GM23338 (cell line): ENCODE measurements at regions not wholly inside any gene's neighbourhood (a gene's known extent, or its start where the extent isn't known, plus 50 kb on each side); places are given as distances from the start of the nearest gene placed in this dataset.

ENCODE experiments used
- ATAC-seq: fragments of 200-7000 bp; cut with Tn5 transposase; 3 replicates; pipeline ENCODE4 v1.9.1; 2020
- DNase-seq: peaks from one replicate; pipeline ENCODE4 v3.0.0-alpha.2; 2015; ENCODE audit warnings: low spot score
- H2AFZ ChIP-seq: fragments of 200-600 bp; sonication (generic); 2 replicates; pipeline ENCODE4 v1.8.0; 2016; ENCODE audit warnings: antibody characterized with exemption, mild to moderate bottlenecking, moderate library complexity
- H3F3A ChIP-seq: fragments of 200-600 bp; sonication (generic); replicated peaks from 2 replicates; pipeline ENCODE4 v1.8.0; 2017; ENCODE audit warnings: antibody characterized with exemption, mixed run types, low read depth
- H3K27ac ChIP-seq: fragments of 200-600 bp; sonication (generic); 2 replicates; pipeline ENCODE4 v1.6.1; 2016; ENCODE audit warnings: low read depth
- H3K27me3 ChIP-seq: fragments of 200-600 bp; sonication (generic); 2 replicates; pipeline ENCODE4 v1.8.0; 2016; ENCODE audit warnings: mild to moderate bottlenecking, mixed run types, moderate library complexity; ENCODE audit not compliant: insufficient read depth
- H3K36me3 ChIP-seq: fragments of 200-600 bp; sonication (generic); 2 replicates; pipeline ENCODE4 v1.8.0; 2016; ENCODE audit warnings: mild to moderate bottlenecking; ENCODE audit not compliant: insufficient read depth
- H3K4me1 ChIP-seq: fragments of 200-600 bp; sonication (generic); 2 replicates; pipeline ENCODE4 v1.8.0; 2016; ENCODE audit warnings: mild to moderate bottlenecking, moderate library complexity; ENCODE audit not compliant: insufficient read depth
- H3K4me2 ChIP-seq: fragments of 200-600 bp; sonication (generic); 2 replicates; pipeline ENCODE4 v1.7.1; 2017; ENCODE audit warnings: mixed run types
- H3K4me3 ChIP-seq: fragments of 200-600 bp; sonication (generic); 2 replicates; pipeline ENCODE4 v1.6.1; 2016; ENCODE audit warnings: mixed run types
- H3K79me2 ChIP-seq: fragments of 200-600 bp; sonication (generic); replicated peaks from 2 replicates; pipeline ENCODE4 v1.8.0; 2017; ENCODE audit warnings: mild to moderate bottlenecking; ENCODE audit not compliant: insufficient read depth
- H3K9me2 ChIP-seq: fragments of 200-600 bp; sonication (generic); 2 replicates; pipeline ENCODE4 v1.8.0; 2017; ENCODE audit not compliant: insufficient read depth
- H4K20me1 ChIP-seq: fragments of 200-600 bp; sonication (generic); replicated peaks from 2 replicates; pipeline ENCODE4 v1.8.0; 2017; ENCODE audit warnings: mild to moderate bottlenecking; ENCODE audit not compliant: insufficient read depth
- H3K27ac Mint-ChIP-seq: 2 replicates; pipeline ENCODE4 v1.8.0; 2020; ENCODE audit warnings: inconsistent platforms, mild to moderate bottlenecking, moderate library complexity, mixed read lengths
- H3K27me3 Mint-ChIP-seq: 3 replicates; pipeline ENCODE4 v1.8.0; 2022; ENCODE audit warnings: low read depth, mild to moderate bottlenecking, moderate library complexity, mixed read lengths, inconsistent platforms; ENCODE audit not compliant: insufficient read depth, poor library complexity
- H3K36me3 Mint-ChIP-seq: 3 replicates; pipeline ENCODE4 v1.8.0; 2021; ENCODE audit warnings: low read depth, mild to moderate bottlenecking, inconsistent platforms, moderate library complexity, mixed read lengths
- H3K4me1 Mint-ChIP-seq: 3 replicates; pipeline ENCODE4 v1.8.0; 2020; ENCODE audit warnings: mild to moderate bottlenecking, inconsistent platforms, mixed read lengths
- H3K4me3 Mint-ChIP-seq: 3 replicates; pipeline ENCODE4 v1.8.0; 2021; ENCODE audit warnings: moderate library complexity, mild to moderate bottlenecking, inconsistent platforms, mixed read lengths
- H3K9me3 Mint-ChIP-seq: 3 replicates; pipeline ENCODE4 v1.8.0; 2020; ENCODE audit warnings: moderate library complexity, mild to moderate bottlenecking, inconsistent platforms, mixed read lengths
- CREB1 ChIP-seq: fragments of 250-450 bp; sonication (Bioruptor Pico); IDR thresholded peaks from 2 replicates; pipeline ENCODE4 v1.5.0; 2020; ENCODE audit warnings: low read depth, mild to moderate bottlenecking, moderate library complexity
- EZH2 ChIP-seq: fragments of 200-600 bp; sonication (generic); IDR thresholded peaks from one replicate; pipeline ENCODE4 v1.8.0; 2017; ENCODE audit warnings: antibody characterized with exemption, mild to moderate bottlenecking, low read depth; ENCODE audit not compliant: unreplicated experiment
- EZH2phosphoT487 ChIP-seq: fragments of 200-600 bp; sonication (generic); IDR thresholded peaks from one replicate; pipeline ENCODE4 v1.8.1; 2018; ENCODE audit warnings: antibody characterized with exemption; ENCODE audit not compliant: unreplicated experiment
- JUNB ChIP-seq: IDR thresholded peaks from one replicate; pipeline ENCODE4 v1.6.1; 2016; ENCODE audit warnings: antibody characterized with exemption; ENCODE audit not compliant: unreplicated experiment
- NANOG ChIP-seq: IDR thresholded peaks from 2 replicates; pipeline ENCODE4 v1.6.1; 2016; ENCODE audit warnings: antibody characterized with exemption, borderline replicate concordance
- POLR2AphosphoS5 ChIP-seq: IDR thresholded peaks from 2 replicates; pipeline ENCODE4 v1.6.1; 2016; ENCODE audit warnings: antibody characterized with exemption, low read depth
- STAT1 ChIP-seq: IDR thresholded peaks from one replicate; pipeline ENCODE4 v1.6.1; 2016; ENCODE audit warnings: antibody characterized with exemption; ENCODE audit not compliant: unreplicated experiment
- ZNF114 ChIP-seq: fragments of 250-450 bp; sonication (Bioruptor Pico); IDR thresholded peaks from 2 replicates; pipeline ENCODE4 v1.5.0; 2020; ENCODE audit warnings: mild to moderate bottlenecking, moderate library complexity
- ZNF331 ChIP-seq: fragments of 250-450 bp; sonication (Bioruptor Pico); IDR thresholded peaks from 2 replicates; pipeline ENCODE4 v1.5.0; 2020; ENCODE audit warnings: low read depth, mild to moderate bottlenecking, moderate library complexity
- TF ChIP-seq, protein P1 (sequence below): IDR thresholded peaks from one replicate; pipeline ENCODE4 v1.6.1; 2018; ENCODE audit warnings: antibody characterized with exemption; ENCODE audit not compliant: unreplicated experiment
- TF ChIP-seq, protein P2 (sequence below): IDR thresholded peaks from 2 replicates; pipeline ENCODE4 v1.6.1; 2016; ENCODE audit warnings: antibody characterized with exemption
- TF ChIP-seq, protein P3 (sequence below): fragments of 250-450 bp; sonication (Bioruptor Pico); IDR thresholded peaks from 2 replicates; pipeline ENCODE4 v1.5.0; 2020; ENCODE audit warnings: mild to moderate bottlenecking, moderate library complexity
- TF ChIP-seq, protein P4 (sequence below), 2 experiments: fragments of 200-600 bp in 1 of 2; sonication (generic) in 1 of 2; conservative IDR thresholded peaks; 2 replicates each; pipeline versions ENCODE4 v1.5.1 to v1.6.1; 2016 to 2017; ENCODE audit warnings: antibody characterized with exemption in 2 of 2, low read depth in 2 of 2, mild to moderate bottlenecking in 2 of 2, moderate library complexity in 1 of 2

DNA sequence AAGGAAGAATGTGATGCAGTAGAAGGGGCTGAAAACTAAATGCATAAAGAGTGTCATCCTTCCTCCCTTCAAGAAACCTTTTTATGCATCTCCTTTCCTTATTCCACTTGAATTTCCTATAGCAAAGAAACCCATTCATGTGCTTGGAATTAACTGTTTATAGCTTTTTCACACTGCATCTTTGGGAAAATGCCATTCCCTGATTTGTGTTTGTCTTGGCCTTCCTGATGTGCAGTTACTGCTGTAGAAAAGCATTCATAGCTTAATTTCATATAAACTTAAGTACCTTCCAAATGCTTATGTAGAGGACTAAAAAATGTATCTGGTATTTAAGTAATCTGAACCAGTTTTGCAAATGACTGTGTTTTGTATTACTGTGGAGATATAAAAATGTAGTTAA, 61.8 kb downstream of the SDR9C7 start:
- H3K79me2 ChIP-seq, result no peaks in the 10 kb centered on the region
- no peaks in the 10 kb centered on the region for H3K27me3 ChIP-seq
- H3K9me3 Mint-ChIP-seq, result peaks cover 56% of the 10 kb centered on the region
- H3K36me3 Mint-ChIP-seq, result peaks cover 8% of the 10 kb centered on the region; the same call in 2 of the 3 replicates
- H3K27me3 Mint-ChIP-seq, result peaks cover 3% of the 10 kb centered on the region
- peaks cover 9% of the 10 kb centered on the region for H3K4me1 ChIP-seq
- TF ChIP-seq ZNF331 (no peak), JUNB (no peak), ZNF114 (CRISPR knock-in tag) (no peak), CREB1 (CRISPR knock-in tag) (no peak), STAT1 (no peak), EZH2phosphoT487 (no peak), POLR2AphosphoS5 (no peak), EZH2 (no peak), NANOG (no peak)
- TF ChIP-seq, protein P1, sequence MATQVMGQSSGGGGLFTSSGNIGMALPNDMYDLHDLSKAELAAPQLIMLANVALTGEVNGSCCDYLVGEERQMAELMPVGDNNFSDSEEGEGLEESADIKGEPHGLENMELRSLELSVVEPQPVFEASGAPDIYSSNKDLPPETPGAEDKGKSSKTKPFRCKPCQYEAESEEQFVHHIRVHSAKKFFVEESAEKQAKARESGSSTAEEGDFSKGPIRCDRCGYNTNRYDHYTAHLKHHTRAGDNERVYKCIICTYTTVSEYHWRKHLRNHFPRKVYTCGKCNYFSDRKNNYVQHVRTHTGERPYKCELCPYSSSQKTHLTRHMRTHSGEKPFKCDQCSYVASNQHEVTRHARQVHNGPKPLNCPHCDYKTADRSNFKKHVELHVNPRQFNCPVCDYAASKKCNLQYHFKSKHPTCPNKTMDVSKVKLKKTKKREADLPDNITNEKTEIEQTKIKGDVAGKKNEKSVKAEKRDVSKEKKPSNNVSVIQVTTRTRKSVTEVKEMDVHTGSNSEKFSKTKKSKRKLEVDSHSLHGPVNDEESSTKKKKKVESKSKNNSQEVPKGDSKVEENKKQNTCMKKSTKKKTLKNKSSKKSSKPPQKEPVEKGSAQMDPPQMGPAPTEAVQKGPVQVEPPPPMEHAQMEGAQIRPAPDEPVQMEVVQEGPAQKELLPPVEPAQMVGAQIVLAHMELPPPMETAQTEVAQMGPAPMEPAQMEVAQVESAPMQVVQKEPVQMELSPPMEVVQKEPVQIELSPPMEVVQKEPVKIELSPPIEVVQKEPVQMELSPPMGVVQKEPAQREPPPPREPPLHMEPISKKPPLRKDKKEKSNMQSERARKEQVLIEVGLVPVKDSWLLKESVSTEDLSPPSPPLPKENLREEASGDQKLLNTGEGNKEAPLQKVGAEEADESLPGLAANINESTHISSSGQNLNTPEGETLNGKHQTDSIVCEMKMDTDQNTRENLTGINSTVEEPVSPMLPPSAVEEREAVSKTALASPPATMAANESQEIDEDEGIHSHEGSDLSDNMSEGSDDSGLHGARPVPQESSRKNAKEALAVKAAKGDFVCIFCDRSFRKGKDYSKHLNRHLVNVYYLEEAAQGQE, result no peak
- TF ChIP-seq, protein P2, sequence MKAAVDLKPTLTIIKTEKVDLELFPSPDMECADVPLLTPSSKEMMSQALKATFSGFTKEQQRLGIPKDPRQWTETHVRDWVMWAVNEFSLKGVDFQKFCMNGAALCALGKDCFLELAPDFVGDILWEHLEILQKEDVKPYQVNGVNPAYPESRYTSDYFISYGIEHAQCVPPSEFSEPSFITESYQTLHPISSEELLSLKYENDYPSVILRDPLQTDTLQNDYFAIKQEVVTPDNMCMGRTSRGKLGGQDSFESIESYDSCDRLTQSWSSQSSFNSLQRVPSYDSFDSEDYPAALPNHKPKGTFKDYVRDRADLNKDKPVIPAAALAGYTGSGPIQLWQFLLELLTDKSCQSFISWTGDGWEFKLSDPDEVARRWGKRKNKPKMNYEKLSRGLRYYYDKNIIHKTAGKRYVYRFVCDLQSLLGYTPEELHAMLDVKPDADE, result no peak
- TF ChIP-seq, protein P3, sequence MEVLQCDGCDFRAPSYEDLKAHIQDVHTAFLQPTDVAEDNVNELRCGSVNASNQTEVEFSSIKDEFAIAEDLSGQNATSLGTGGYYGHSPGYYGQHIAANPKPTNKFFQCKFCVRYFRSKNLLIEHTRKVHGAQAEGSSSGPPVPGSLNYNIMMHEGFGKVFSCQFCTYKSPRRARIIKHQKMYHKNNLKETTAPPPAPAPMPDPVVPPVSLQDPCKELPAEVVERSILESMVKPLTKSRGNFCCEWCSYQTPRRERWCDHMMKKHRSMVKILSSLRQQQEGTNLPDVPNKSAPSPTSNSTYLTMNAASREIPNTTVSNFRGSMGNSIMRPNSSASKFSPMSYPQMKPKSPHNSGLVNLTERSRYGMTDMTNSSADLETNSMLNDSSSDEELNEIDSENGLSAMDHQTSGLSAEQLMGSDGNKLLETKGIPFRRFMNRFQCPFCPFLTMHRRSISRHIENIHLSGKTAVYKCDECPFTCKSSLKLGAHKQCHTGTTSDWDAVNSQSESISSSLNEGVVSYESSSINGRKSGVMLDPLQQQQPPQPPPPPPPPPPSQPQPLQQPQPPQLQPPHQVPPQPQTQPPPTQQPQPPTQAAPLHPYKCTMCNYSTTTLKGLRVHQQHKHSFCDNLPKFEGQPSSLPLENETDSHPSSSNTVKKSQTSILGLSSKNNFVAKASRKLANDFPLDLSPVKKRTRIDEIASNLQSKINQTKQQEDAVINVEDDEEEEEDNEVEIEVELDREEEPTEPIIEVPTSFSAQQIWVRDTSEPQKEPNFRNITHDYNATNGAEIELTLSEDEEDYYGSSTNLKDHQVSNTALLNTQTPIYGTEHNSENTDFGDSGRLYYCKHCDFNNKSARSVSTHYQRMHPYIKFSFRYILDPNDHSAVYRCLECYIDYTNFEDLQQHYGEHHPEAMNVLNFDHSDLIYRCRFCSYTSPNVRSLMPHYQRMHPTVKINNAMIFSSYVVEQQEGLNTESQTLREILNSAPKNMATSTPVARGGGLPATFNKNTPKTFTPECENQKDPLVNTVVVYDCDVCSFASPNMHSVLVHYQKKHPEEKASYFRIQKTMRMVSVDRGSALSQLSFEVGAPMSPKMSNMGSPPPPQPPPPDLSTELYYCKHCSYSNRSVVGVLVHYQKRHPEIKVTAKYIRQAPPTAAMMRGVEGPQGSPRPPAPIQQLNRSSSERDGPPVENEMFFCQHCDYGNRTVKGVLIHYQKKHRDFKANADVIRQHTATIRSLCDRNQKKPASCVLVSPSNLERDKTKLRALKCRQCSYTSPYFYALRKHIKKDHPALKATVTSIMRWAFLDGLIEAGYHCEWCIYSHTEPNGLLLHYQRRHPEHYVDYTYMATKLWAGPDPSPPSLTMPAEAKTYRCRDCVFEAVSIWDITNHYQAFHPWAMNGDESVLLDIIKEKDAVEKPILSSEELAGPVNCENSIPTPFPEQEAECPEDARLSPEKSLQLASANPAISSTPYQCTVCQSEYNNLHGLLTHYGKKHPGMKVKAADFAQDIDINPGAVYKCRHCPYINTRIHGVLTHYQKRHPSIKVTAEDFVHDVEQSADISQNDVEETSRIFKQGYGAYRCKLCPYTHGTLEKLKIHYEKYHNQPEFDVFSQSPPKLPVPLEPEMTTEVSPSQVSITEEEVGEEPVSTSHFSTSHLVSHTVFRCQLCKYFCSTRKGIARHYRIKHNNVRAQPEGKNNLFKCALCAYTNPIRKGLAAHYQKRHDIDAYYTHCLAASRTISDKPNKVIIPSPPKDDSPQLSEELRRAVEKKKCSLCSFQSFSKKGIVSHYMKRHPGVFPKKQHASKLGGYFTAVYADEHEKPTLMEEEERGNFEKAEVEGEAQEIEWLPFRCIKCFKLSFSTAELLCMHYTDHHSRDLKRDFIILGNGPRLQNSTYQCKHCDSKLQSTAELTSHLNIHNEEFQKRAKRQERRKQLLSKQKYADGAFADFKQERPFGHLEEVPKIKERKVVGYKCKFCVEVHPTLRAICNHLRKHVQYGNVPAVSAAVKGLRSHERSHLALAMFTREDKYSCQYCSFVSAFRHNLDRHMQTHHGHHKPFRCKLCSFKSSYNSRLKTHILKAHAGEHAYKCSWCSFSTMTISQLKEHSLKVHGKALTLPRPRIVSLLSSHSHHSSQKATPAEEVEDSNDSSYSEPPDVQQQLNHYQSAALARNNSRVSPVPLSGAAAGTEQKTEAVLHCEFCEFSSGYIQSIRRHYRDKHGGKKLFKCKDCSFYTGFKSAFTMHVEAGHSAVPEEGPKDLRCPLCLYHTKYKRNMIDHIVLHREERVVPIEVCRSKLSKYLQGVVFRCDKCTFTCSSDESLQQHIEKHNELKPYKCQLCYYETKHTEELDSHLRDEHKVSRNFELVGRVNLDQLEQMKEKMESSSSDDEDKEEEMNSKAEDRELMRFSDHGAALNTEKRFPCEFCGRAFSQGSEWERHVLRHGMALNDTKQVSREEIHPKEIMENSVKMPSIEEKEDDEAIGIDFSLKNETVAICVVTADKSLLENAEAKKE (CRISPR knock-in tag), result no peak
- TF ChIP-seq, protein P4, sequence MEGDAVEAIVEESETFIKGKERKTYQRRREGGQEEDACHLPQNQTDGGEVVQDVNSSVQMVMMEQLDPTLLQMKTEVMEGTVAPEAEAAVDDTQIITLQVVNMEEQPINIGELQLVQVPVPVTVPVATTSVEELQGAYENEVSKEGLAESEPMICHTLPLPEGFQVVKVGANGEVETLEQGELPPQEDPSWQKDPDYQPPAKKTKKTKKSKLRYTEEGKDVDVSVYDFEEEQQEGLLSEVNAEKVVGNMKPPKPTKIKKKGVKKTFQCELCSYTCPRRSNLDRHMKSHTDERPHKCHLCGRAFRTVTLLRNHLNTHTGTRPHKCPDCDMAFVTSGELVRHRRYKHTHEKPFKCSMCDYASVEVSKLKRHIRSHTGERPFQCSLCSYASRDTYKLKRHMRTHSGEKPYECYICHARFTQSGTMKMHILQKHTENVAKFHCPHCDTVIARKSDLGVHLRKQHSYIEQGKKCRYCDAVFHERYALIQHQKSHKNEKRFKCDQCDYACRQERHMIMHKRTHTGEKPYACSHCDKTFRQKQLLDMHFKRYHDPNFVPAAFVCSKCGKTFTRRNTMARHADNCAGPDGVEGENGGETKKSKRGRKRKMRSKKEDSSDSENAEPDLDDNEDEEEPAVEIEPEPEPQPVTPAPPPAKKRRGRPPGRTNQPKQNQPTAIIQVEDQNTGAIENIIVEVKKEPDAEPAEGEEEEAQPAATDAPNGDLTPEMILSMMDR (conservative IDR thresholded peaks at IDR 0.05; ENCODE audit: low read depth in 2 of 2), result no peak
- DNase-seq (no peak), ATAC-seq (no peak)
- H4K20me1 ChIP-seq, result no peaks in the 10 kb centered on the region
- no peak overlapping the region for H3K27ac ChIP-seq
- H3K27ac Mint-ChIP-seq, result no peak overlapping the region
- no peak overlapping the region for H3K4me2 ChIP-seq
- H3K4me1 Mint-ChIP-seq, result peaks cover 7% of the 10 kb centered on the region; the same call in 2 of the 3 replicates
- H3F3A ChIP-seq, result no peaks in the 10 kb centered on the region
- no peak overlapping the region for H2AFZ ChIP-seq
- H3K36me3 ChIP-seq, result peaks cover 4% of the 10 kb centered on the region; the same call in 1 of the 2 replicates
- no peak overlapping the region for H3K4me3 ChIP-seq
- H3K4me3 Mint-ChIP-seq, result no peak overlapping the region
- 0 out of 2 replicates have a peak, but pooled peaks cover 10% of the 10 kb centered on the region for H3K9me2 ChIP-seq
